Endothelial cell (in vitro differentiated cells): ENCODE measurements at regions not wholly inside any gene's neighbourhood (a gene's known extent, or its start where the extent isn't known, plus 50 kb on each side); places are given as distances from the start of the nearest gene placed in this dataset.

Experiments used
- DNase-seq: peaks from one replicate; pipeline ENCODE4 v3.0.0; 2021; ENCODE audit warnings: low spot score
- H3K27ac Mint-ChIP-seq: one replicate; pipeline ENCODE4 v1.8.0; 2021; ENCODE audit warnings: mixed read lengths, inconsistent platforms; ENCODE audit not compliant: unreplicated experiment
- H3K27me3 Mint-ChIP-seq: one replicate; pipeline ENCODE4 v1.8.0; 2021; ENCODE audit warnings: mild to moderate bottlenecking, moderate library complexity, mixed read lengths, inconsistent platforms; ENCODE audit not compliant: unreplicated experiment
- H3K36me3 Mint-ChIP-seq: one replicate; pipeline ENCODE4 v1.8.0; 2021; ENCODE audit warnings: mild to moderate bottlenecking, low read depth, mixed read lengths, inconsistent platforms; ENCODE audit not compliant: unreplicated experiment
- H3K4me1 Mint-ChIP-seq: one replicate; pipeline ENCODE4 v1.8.0; 2021; ENCODE audit warnings: mild to moderate bottlenecking, mixed read lengths, inconsistent platforms; ENCODE audit not compliant: unreplicated experiment
- H3K4me3 Mint-ChIP-seq: one replicate; pipeline ENCODE4 v1.8.0; 2021; ENCODE audit warnings: mild to moderate bottlenecking, mixed read lengths, inconsistent platforms; ENCODE audit not compliant: unreplicated experiment
- H3K9me3 Mint-ChIP-seq: one replicate; pipeline ENCODE4 v1.8.0; 2021; ENCODE audit warnings: mixed read lengths, inconsistent platforms; ENCODE audit not compliant: unreplicated experiment
- TF ChIP-seq, protein P1 (sequence below): fragments of 200-600 bp; sonication (generic); IDR thresholded peaks from one replicate; pipeline ENCODE4 v1.5.0; 2021; ENCODE audit warnings: antibody characterized with exemption; ENCODE audit not compliant: unreplicated experiment

DNA sequence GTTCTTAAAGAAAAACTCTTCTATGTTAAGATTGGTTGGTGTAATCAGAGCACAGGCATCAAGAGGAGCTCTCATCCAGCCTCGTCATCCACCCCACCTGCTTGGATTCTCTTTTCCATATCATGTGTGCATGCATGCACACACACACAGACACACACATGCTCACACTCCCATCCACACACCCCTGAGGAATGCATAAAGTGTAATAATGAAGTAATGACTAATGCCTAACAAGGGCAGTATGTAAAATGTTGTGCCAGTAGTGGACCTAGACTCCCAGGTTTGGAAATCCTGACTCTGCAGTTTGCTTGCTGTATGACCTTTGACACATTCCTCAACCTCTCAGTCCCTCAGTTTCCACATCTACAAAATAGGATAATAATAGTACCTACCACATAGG lies 280.0 kb upstream of the ANKRD55 start:
- TF ChIP-seq, protein P1, sequence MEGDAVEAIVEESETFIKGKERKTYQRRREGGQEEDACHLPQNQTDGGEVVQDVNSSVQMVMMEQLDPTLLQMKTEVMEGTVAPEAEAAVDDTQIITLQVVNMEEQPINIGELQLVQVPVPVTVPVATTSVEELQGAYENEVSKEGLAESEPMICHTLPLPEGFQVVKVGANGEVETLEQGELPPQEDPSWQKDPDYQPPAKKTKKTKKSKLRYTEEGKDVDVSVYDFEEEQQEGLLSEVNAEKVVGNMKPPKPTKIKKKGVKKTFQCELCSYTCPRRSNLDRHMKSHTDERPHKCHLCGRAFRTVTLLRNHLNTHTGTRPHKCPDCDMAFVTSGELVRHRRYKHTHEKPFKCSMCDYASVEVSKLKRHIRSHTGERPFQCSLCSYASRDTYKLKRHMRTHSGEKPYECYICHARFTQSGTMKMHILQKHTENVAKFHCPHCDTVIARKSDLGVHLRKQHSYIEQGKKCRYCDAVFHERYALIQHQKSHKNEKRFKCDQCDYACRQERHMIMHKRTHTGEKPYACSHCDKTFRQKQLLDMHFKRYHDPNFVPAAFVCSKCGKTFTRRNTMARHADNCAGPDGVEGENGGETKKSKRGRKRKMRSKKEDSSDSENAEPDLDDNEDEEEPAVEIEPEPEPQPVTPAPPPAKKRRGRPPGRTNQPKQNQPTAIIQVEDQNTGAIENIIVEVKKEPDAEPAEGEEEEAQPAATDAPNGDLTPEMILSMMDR: no peak
- Mint-ChIP-seq H3K4me3 (no peak overlapping the region), H3K36me3 (no peaks in the 10 kb centered on the region), H3K4me1 (peaks cover 6% of the 10 kb centered on the region), H3K9me3 (no peaks in the 10 kb centered on the region), H3K27ac (no peak overlapping the region), H3K27me3 (peaks cover 8% of the 10 kb centered on the region)
- no peak for DNase-seq

DNA sequence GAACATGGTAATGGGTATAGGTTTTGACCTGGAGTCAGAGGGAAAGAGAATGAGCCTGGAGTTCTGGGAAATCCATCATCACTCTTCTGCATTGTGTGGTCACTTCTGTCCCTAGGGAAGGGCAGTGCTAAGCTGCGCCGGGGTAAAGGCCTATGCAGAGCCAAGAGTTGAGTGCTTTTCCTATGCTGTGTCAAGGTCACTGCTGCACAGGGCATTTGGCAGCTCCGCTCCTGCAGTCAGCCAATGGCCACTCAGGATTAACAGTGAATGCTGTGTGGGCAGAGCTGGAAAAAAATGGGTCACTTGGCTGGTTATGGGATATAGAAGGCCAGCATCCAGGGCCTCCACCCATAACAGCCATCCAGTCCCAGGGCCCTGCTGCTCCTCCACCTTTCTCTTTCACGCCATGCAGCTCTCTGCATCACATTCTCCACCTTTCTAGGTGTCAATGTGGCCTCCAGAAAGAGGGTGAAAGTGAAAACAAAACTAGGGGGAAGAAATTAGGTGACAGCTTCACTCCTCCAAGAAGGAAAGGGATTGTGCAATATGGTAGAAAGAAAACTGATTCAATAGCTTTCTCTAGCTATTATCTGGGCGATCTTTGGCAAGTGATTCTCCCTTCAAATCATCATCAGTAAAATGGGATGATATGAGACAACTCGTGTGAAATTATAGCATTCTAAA lies 279.3 kb upstream of the ANKRD55 start:
- Mint-ChIP-seq H3K9me3 (no peaks in the 10 kb centered on the region), H3K4me1 (peaks cover 1% of the 10 kb centered on the region), H3K36me3 (no peaks in the 10 kb centered on the region), H3K4me3 (no peak overlapping the region), H3K27ac (no peak overlapping the region), H3K27me3 (peaks cover 4% of the 10 kb centered on the region)
- no peak for DNase-seq
- TF ChIP-seq, protein P1: no peak

DNA sequence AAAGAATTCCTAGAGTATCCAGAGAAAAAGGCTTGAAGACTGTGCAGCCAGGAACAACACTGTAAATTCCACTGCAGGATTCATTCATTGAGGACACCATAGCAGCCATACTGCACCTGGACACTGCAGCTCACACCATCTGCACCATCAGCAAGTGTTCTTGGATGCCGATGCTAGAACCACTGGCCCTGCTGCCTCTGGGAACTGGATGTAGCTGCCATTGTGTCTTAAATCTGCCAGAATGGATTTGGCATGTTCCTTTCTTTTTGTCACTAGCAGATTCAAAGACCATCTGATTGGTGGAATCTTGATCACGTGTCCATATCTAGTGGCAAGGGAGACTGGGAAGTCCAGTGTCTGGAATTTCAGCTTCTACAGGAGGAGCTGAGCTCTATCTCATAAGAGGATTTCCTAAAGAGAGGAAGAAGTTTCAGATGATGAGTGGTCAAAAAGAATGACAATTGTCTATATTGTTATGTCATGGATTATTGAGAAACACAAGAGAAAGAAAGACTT lies 278.3 kb upstream of the ANKRD55 start:
- no peaks in the 10 kb centered on the region for H3K4me1 Mint-ChIP-seq
- H3K9me3 Mint-ChIP-seq: no peaks in the 10 kb centered on the region
- TF ChIP-seq, protein P1: no peak
- H3K36me3 Mint-ChIP-seq: no peaks in the 10 kb centered on the region
- no peak overlapping the region for H3K4me3 Mint-ChIP-seq
- H3K27me3 Mint-ChIP-seq: peaks cover 4% of the 10 kb centered on the region
- DNase-seq: no peak
- no peak overlapping the region for H3K27ac Mint-ChIP-seq

DNA sequence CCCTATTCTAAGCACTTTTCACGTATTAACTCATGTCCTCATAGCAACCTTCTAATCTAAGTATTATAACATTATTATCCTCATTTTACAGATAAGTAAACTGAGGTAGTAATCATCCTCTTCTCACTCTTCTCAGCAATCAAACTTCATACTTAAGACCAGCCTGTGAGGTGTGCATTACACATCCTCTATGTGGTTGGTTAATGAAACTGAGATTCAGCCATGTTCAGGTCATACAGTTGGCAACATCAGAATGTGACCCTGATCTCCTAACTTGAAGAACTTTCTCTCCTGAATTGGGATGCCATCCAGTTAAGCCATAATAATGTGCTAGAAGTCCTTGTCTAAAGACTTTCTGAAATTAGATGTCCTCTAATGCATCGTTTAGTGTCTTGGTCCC lies 275.1 kb upstream of the ANKRD55 start:
- DNase-seq: no peak
- Mint-ChIP-seq H3K9me3 (no peaks in the 10 kb centered on the region), H3K36me3 (no peaks in the 10 kb centered on the region), H3K4me1 (peaks cover 4% of the 10 kb centered on the region), H3K27ac (no peak overlapping the region), H3K27me3 (peaks cover 5% of the 10 kb centered on the region), H3K4me3 (no peak overlapping the region)
- TF ChIP-seq, protein P1: no peak

DNA sequence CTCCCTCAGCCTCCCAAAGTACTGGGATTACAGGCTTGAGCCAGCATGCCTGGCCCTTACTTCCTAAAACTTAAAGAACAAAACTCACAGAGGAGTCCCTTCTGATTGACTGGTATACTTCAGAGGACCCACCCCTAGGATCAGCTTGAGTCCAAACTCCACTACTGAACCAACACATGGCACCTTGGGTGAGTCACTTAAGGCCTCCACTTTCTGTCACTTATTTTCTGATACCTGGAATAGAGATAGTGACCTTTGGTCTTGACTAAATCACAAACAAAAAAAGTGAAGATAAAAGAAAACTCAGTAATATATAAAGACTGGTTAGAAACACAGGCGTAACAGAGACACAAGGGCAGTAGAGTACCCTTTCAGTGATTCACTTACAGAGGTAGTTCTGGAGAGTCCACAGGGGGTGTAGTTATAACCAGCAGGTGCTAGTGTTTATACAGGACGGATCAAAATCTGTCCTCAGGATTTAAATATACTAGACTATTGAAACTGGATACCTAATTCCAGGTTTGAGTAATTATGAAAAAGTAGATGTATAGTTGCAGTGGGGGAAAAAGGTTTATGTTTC lies 274.3 kb upstream of the ANKRD55 start:
- Mint-ChIP-seq H3K27ac (no peak overlapping the region), H3K27me3 (peaks cover 5% of the 10 kb centered on the region), H3K4me3 (no peak overlapping the region), H3K9me3 (no peaks in the 10 kb centered on the region), H3K4me1 (peaks cover 4% of the 10 kb centered on the region), H3K36me3 (no peaks in the 10 kb centered on the region)
- TF ChIP-seq, protein P1: no peak
- DNase-seq: no peak
